ENCODE measurements at regions not wholly inside any gene's neighbourhood (a gene's known extent, or its start where the extent isn't known, plus 50 kb on each side); places are given as distances from the start of the nearest gene placed in this dataset.

GRCh38 chrX:13876652-13877051 lies 59.8 kb upstream of the GPM6B start:
- TF ChIP-seq POLR2A (IDR thresholded peaks at IDR 0.05) (no peak), CTCF (IDR thresholded peaks at IDR 0.05) (no peak)
